Glutamatergic neuron (in vitro differentiated cells): ENCODE measurements at regions not wholly inside any gene's neighbourhood (a gene's known extent, or its start where the extent isn't known, plus 50 kb on each side); places are given as distances from the start of the nearest gene placed in this dataset.

ENCODE experiments used
- DNase-seq: peaks from one replicate; pipeline ENCODE4 v3.0.0; 2022
- H3K27ac Mint-ChIP-seq: one replicate; pipeline ENCODE4 v1.8.0; 2020; ENCODE audit warnings: mild to moderate bottlenecking, mixed read lengths, inconsistent platforms; ENCODE audit not compliant: unreplicated experiment
- H3K27me3 Mint-ChIP-seq: one replicate; pipeline ENCODE4 v1.8.0; 2020; ENCODE audit warnings: mild to moderate bottlenecking, moderate library complexity, mixed read lengths, inconsistent platforms; ENCODE audit not compliant: unreplicated experiment
- H3K36me3 Mint-ChIP-seq: one replicate; pipeline ENCODE4 v1.8.0; 2020; ENCODE audit warnings: mild to moderate bottlenecking, mixed read lengths, inconsistent platforms; ENCODE audit not compliant: unreplicated experiment
- H3K4me1 Mint-ChIP-seq: one replicate; pipeline ENCODE4 v1.8.0; 2020; ENCODE audit warnings: mild to moderate bottlenecking, low read depth, mixed read lengths, inconsistent platforms; ENCODE audit not compliant: unreplicated experiment
- H3K4me3 Mint-ChIP-seq: one replicate; pipeline ENCODE4 v1.8.0; 2020; ENCODE audit warnings: mild to moderate bottlenecking, mixed read lengths, inconsistent platforms; ENCODE audit not compliant: unreplicated experiment
- H3K9me3 Mint-ChIP-seq: one replicate; pipeline ENCODE4 v1.8.0; 2020; ENCODE audit warnings: mild to moderate bottlenecking, moderate library complexity, mixed read lengths, inconsistent platforms; ENCODE audit not compliant: unreplicated experiment
- CTCF ChIP-seq: fragments of 200-600 bp; sonication (generic); IDR thresholded peaks from one replicate; pipeline ENCODE4 v1.5.0; 2021; ENCODE audit not compliant: partially characterized antibody, unreplicated experiment

- Mint-ChIP-seq H3K4me1 (no peaks in the 10 kb centered on the region), H3K36me3 (peaks cover 1% of the 10 kb centered on the region), H3K27ac (no peak overlapping the region), H3K27me3 (peaks cover 3% of the 10 kb centered on the region), H3K9me3 (peaks cover under 1% of the 10 kb centered on the region), H3K4me3 (no peak overlapping the region)
- TF ChIP-seq CTCF: no peak
- DNase-seq: no peak
Measured at GRCh38 chr11:114921697-114922096, 243.4 kb downstream of the NXPE2 start.

GRCh38 chr11:114924042-114924441 is 245.7 kb downstream of the NXPE2 start:
- Mint-ChIP-seq H3K27me3 (peaks cover 5% of the 10 kb centered on the region), H3K9me3 (peaks cover 1% of the 10 kb centered on the region), H3K4me3 (no peak overlapping the region), H3K27ac (no peak overlapping the region), H3K36me3 (peaks cover 4% of the 10 kb centered on the region), H3K4me1 (no peaks in the 10 kb centered on the region)
- no peak for TF ChIP-seq CTCF
- no peak for DNase-seq

- peaks cover 4% of the 10 kb centered on the region for H3K36me3 Mint-ChIP-seq
- no peak for TF ChIP-seq CTCF
- no peaks in the 10 kb centered on the region for H3K4me1 Mint-ChIP-seq
- DNase-seq: no peak
- H3K27me3 Mint-ChIP-seq: peaks cover 5% of the 10 kb centered on the region
- H3K4me3 Mint-ChIP-seq: no peak overlapping the region
- no peak overlapping the region for H3K27ac Mint-ChIP-seq
- peaks cover 1% of the 10 kb centered on the region for H3K9me3 Mint-ChIP-seq
Measured at GRCh38 chr11:114925591-114925990, 247.3 kb downstream of the NXPE2 start.

GRCh38 chr11:114928260-114928870 is 250.0 kb downstream of the NXPE2 start:
- no peak overlapping the region for H3K4me3 Mint-ChIP-seq
- TF ChIP-seq CTCF: no peak

GRCh38 chr11:114929351-114930000 is 251.1 kb downstream of the NXPE2 start:
- peaks cover 9% of the 10 kb centered on the region for H3K36me3 Mint-ChIP-seq

More at GRCh38 chr11:114928260-114928870, 250.0 kb downstream of the NXPE2 start:
- peaks cover 1% of the 10 kb centered on the region for H3K9me3 Mint-ChIP-seq
- H3K36me3 Mint-ChIP-seq: peaks cover 9% of the 10 kb centered on the region
- no peak for DNase-seq
- no peak overlapping the region for H3K27ac Mint-ChIP-seq
- H3K27me3 Mint-ChIP-seq: peaks cover 5% of the 10 kb centered on the region
- no peaks in the 10 kb centered on the region for H3K4me1 Mint-ChIP-seq

More at GRCh38 chr11:114929351-114930000, 251.1 kb downstream of the NXPE2 start:
- Mint-ChIP-seq H3K9me3 (peaks cover 1% of the 10 kb centered on the region), H3K27ac (no peak overlapping the region), H3K4me1 (no peaks in the 10 kb centered on the region), H3K4me3 (no peak overlapping the region), H3K27me3 (peaks cover 5% of the 10 kb centered on the region)
- no peak for DNase-seq
- no peak for TF ChIP-seq CTCF
